CD1c-positive myeloid dendritic cell (primary cell): ENCODE measurements at regions not wholly inside any gene's neighbourhood (a gene's known extent, or its start where the extent isn't known, plus 50 kb on each side); places are given as distances from the start of the nearest gene placed in this dataset.
"Not testable (repeated sequence)": the region's sequence is repeated elsewhere in the genome, so short reads cannot be mapped to it uniquely, and the experiment has no call there.

Experiments used
- DNase-seq: peaks from one replicate; pipeline ENCODE4 v3.0.0-alpha.2; 2016; ENCODE audit errors: extremely low spot score

DNA sequence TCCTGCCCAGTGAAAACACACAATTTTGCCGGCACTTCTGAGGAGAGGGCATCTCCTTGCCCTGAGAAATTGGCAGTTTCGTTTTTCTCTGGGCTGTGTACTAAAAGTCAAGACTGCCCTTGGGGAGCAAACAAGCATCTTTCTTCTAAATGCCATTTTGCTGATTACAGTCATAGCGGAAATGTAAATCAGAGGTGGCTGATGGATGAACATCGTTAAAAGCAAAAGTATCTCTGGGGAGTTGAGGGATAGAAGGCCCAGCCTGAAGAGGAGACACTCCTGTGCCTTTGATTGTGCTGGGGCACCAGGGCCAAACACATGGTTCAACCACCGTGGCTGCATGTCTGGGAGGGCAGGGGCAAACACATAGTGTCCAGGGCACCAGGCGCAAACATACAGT, 49.8 kb downstream of the ABCC12 start:
- DNase-seq: no peak

- DNase-seq: no peak
These were observed 50.3 kb downstream of the ABCC12 start for GRCh38 chr16:48105456-48105855.

GRCh38 chr16:48103591-48103990, 52.2 kb downstream of the ABCC12 start:
- no peak for DNase-seq

DNA sequence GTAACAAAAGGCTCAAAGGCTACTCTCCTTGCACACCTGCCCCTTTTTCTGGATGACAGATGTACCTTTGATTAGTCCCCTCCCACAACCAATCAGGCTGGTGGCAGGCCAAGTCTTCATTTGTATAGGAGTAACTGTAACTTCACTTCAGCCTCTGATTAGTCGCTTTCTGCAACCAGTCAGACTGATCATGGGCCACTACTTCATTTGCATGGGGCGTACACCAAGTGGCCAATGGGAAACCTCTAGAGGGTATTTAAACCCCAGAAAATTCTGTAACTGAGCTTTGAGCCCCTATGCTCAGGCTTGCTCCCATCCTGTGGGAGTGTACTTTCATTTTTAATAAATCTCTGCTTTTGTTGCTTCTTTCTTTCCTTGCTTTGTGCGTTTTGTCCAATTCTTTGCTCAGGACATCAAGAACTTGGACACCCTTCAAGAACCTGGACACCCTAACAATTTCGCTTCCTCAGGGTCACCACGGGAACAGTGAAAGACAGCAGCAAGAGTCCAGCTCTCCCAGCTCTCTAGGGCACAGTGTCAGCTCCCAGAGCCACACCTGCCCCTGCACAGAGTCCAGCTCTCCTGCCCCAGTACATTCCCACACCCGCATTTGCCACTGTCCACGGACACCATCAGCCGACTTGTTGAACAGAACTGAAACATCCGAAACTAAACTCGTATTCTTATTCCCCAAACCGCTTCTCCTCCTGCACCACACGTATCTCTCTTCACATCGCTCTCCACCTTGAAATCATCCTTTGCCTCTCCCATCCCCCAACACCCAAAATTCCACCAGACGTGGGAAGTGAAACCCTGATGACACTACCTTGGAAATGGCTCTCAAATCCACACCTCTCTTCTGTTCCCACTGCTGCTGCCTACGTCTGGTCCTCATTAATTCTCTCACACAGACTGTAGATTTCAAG, 53.4 kb downstream of the ABCC12 start:
- no peak for DNase-seq

DNA sequence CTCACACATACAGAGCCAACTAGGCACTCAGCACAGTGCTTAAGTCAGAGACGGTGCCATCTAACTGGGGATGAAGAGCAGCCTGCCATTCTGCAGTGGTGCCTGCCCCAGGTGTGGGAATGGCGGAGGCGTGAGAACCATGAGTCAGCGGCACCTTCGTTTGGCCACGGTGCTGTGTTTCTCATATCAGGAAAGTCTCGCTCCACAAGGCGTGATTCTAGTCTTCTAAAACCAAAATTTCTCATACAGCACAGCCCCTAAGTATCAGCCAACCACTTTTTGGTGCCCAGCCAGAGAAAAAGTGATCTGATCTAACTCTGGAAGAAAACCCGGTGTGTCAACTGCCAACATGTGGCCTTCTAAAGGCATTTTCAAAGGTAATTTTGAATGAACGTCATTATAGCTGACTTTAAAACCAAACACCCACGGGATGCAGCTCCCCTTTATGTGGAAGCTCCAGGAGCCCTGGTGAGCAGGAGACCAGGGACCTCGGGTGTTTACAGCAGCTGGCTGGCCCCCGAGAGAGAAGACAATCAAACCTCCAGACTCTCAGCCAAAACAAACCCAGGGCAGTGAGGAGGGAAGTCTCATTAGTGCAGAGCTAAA, 54.6 kb downstream of the ABCC12 start:
- no peak for DNase-seq

DNA sequence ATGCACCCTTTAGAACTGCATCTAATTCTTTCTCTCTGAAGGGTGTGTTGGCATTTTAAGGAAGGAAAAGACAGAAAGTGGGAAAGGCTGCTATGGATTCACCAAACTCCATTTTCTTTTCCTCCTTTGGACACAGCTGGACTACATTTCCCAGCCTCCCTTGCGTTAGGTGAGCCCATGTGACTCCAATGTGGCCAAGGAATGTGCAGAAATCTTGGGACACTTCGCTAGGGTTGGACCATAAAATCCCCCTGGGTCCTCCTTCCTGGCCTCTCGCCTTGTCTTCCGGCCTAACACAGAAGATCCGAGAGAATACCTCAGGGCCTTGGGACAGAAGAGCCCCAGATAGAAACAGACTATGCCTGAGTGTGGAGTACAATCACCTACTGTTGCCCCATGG, 56.3 kb downstream of the ABCC12 start:
- DNase-seq: no peak

GRCh38 chr16:48098472-48098871, 57.3 kb downstream of the ABCC12 start:
- no peak for DNase-seq

DNA sequence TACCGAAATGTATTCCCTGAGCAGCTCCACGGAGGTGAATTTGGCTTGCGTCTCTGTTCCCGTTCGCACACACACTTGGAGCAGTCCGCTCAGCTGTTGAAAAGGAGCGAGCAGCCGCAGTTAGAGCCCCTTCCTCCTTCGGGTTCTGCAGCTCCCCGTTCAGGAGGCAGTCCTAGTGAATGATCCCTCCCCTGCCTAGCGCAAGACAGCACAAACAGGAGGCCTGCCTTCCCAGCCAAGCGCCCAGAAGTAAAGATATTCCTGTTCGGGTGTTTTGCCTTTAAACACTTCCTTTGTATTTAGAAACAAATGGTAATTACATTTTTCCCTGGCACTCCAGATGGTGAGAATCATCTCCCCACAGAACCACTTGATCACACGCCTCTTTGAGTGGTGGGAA, 64.7 kb downstream of the ABCC12 start:
- DNase-seq: no peak

GRCh38 chr16:48089053-48089792, 66.6 kb downstream of the ABCC12 start:
- DNase-seq: no peak

GRCh38 chr16:48087639-48088038, 68.2 kb downstream of the ABCC12 start:
- no peak for DNase-seq

DNA sequence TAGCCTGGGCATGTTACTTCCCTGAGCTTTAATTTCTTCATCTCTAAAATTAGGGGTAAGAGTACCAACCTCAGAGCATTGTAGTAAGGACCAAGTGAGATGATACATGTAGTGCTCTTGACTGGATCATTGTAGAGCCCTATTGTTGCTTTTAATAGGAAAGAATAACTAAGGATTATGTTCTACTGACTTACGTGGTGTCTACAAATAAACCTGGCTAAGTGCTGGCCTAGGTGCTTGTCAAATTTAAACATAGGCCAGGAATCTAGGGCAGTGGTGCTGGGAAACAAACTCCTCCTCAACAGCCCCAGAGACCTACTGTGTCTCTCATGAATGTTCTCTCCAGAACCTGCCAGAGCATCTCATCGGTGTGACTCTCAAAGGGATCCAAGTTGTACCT, 69.4 kb downstream of the ABCC12 start:
- no peak for DNase-seq

GRCh38 chr16:48085729-48086128, 70.1 kb downstream of the ABCC12 start:
- DNase-seq: no peak

DNA sequence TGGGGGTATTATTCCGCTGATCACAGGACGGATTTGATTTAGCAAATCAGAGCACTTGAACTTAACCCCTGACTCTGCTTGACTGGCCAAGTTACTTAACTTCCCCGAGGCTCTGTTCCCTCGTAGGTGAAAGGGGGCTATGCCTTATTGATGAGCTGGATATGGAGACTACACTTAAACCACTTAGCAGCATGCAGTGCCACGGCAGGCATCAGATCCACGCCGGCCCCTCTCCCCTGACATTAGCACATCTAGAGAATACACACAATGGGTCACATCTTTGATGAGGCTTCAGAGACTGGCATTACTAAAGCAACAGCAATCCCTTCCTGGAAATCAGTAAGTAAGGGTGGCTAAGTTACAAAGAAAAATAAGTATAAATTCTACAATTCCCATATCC, 71.0 kb downstream of the ABCC12 start:
- DNase-seq: no peak

DNA sequence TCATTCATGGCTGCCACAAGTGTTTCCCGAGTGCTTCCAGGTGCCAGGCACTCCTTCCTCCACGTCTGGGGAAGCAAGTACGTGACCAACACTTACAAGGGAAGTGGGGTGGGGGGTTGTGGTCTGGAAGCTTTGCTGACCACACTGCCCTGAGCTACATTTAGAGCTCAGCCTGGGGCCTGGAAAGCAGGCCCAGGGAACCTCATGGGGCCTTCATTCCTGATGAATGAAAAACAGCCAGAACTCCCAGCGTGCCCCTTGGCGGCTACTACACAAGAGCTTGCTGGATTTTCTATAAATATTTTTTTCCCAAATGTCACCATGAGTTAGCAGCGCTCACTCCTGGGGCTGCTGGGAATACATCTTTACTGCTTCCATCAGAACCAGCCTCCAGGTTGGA, 73.3 kb downstream of the ABCC12 start:
- DNase-seq: no peak

GRCh38 chr16:48081656-48082055, 74.1 kb downstream of the ABCC12 start:
- no peak for DNase-seq

- no peak for DNase-seq
These were observed 79.3 kb downstream of the ABCC12 start for GRCh38 chr16:48076455-48077012.

DNA sequence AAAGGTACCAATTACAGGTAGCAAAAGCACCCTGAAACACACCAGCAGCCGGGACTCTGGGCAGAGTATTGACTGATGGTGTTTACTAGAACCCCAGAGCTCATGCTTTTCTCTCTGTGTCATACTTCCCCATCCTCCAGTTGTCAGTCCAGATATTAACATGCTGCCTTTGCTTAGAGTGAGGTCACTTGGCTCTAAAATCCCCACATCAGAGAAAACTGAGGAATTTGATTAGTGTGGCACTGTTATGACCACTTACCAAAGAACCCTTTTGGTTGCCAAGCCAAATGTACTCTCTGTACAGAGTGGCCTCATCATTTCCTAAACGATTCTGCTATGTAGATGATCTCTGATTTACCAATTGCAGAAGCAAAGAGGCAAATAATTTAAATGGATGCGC, 80.4 kb downstream of the ABCC12 start:
- no peak for DNase-seq

DNA sequence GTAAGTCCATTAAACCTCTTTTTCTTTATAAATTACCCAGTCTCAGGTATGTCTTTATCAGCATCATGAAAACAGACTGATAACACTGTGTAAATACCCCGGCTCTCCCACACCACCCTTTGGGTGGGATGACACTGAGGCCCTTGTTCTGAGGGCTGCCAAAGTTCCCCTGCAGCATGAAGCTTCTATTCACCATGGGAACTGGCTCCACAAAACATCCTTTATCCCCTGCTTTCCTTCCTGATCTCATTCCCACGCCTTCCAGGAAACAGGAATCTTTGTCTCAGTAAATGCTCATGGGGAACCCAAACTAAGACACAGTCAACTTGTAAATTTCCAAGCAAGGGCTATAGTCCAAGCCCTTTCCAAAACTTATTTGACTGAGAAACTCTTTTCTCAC, 88.4 kb downstream of the ABCC12 start:
- no peak for DNase-seq

DNA sequence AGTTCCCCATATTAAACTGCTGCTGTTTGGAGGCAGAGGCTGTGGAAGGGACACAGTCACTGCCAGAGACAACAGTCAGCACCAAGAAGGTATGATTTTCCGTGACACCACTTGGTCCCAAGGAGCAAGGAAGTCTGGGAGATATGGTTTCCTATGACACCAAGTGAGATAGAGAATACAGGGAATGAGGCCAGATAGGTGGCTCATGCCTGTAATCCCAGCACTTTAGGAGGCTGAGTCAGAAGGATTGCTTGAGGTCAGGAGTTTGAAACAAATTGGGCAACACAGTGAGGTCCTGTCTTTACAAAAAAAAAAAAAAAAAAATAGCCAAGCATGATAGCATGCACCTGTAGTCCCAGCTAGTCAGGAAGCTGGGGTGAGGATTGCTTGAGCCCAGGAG, 90.8 kb downstream of the ABCC12 start:
- DNase-seq: no peak

GRCh38 chr16:48062681-48063080, 93.1 kb downstream of the ABCC12 start:
- DNase-seq: no peak

DNA sequence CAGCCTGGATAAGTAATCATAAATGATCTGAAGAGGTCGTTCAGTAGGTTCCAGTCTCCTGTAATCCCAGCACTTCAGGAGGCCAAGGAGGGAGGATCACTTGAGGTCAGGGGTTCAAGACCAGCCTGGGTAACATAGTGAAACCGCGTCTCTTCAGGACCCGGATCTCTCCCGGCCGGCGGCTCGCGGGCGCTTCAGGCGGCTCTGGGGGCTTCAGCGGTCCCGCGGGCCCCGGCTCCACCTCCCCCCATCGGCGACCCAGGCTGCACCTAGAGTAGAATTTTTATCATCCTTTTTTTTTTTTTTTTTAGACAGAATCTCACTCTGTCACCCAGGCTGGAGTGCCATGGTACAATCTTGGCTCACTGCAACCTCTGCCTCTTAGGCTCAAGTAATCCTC, 95.9 kb downstream of the ABCC12 start:
- DNase-seq: no peak

- not testable (repeated sequence) for DNase-seq
These were observed 96.6 kb downstream of the ABCC12 start for GRCh38 chr16:48059190-48059589.
